ENCODE measurements at regions not wholly inside any gene's neighbourhood (a gene's known extent, or its start where the extent isn't known, plus 50 kb on each side); places are given as distances from the start of the nearest gene placed in this dataset.

- ChIA-PET CTCF (ENCODE audit: low intra/inter-chr PET ratio) (no interaction called here), POLR2A (no interaction called here)
- ATAC-seq (no peak), FAIRE-seq (no peak), DNase-seq (ENCODE audit: extremely low read depth in 1 of 4, low spot score in 3 of 4) (no peak)
- Histone ChIP-seq H3K27ac (ENCODE audit: extremely low read depth, low read depth, low read length) (no peak overlapping the region), H3K9ac (ENCODE audit: insufficient read depth in 1 of 2, low read depth in 2 of 2, low read length in 2 of 2) (no peak overlapping the region), H4K20me1 (replicated peaks; ENCODE audit: control insufficient read depth, insufficient read depth, low read length) (no peaks in the 10 kb centered on the region), H3K4me1 (replicated peaks in 1 of 2; ENCODE audit: control insufficient read depth in 2 of 2, insufficient read depth in 2 of 2, low read length in 2 of 2) (no peaks in the 10 kb centered on the region), H3K36me3 (ENCODE audit: control insufficient read depth, insufficient read depth, low read length) (no peaks in the 10 kb centered on the region), H3K79me2 (ENCODE audit: control insufficient read depth, insufficient read depth, low read length) (no peaks in the 10 kb centered on the region), H3K4me3 (no peak overlapping the region), H3K9me1 (ENCODE audit: control insufficient read depth, insufficient read depth, low read length) (no peaks in the 10 kb centered on the region), H2AFZ (ENCODE audit: low read depth, low read length) (no peak overlapping the region), H3K27me3 (ENCODE audit: control insufficient read depth in 2 of 2, insufficient read depth in 2 of 2, low read length in 2 of 2) (no peaks in the 10 kb centered on the region), H3K9me3 (replicated peaks; ENCODE audit: control insufficient read depth, insufficient read depth, low read depth, low read length) (no peaks in the 10 kb centered on the region), H3K4me2 (ENCODE audit: insufficient read depth, low read length) (no peak overlapping the region)
- no CpG with 5 or more reads among the region's 1 CpG for WGBS (ENCODE audit: insufficient coverage, low coverage, missing lambda C conversion rate)
- no TSS peak for BruUV-seq (replicated peaks)
- intact Hi-C loops (cut with micrococcal nuclease): no loop called here
- in situ Hi-C loops (cut with MboI): no loop called here
- TF ChIP-seq ZNF3 (CRISPR knock-in tag; IDR thresholded peaks at IDR 0.05) (no peak), STAT5A (IDR thresholded peaks at IDR 0.05; ENCODE audit: borderline replicate concordance, low read length) (no peak), EGR1 (conservative IDR thresholded peaks at IDR 0.05) (no peak), ELF1 (tag; IDR thresholded peaks at IDR 0.05) (no peak), CHAMP1 (IDR thresholded peaks at IDR 0.05) (no peak), TSHZ1 (CRISPR knock-in tag; IDR thresholded peaks at IDR 0.05) (no peak), ZFX (CRISPR knock-in tag; IDR thresholded peaks at IDR 0.05) (no peak), AFF4 (CRISPR knock-in tag; IDR thresholded peaks at IDR 0.05) (no peak), HDAC6 (IDR thresholded peaks at IDR 0.05; ENCODE audit: low read depth, low read length) (no peak), SNRNP70 (optimal IDR thresholded peaks at IDR 0.05; ENCODE audit: low read depth, low read length) (no peak), TCF15 (CRISPR knock-in tag; IDR thresholded peaks at IDR 0.05) (no peak), ZNF282 (CRISPR knock-in tag; IDR thresholded peaks at IDR 0.05) (no peak), ZNF57 (CRISPR knock-in tag; IDR thresholded peaks at IDR 0.05) (no peak), ZNF24 (IDR thresholded peaks at IDR 0.05) (no peak), FOXA1 (IDR thresholded peaks at IDR 0.05; ENCODE audit: borderline replicate concordance) (no peak), NUFIP1 (IDR thresholded peaks at IDR 0.05; ENCODE audit: partially characterized antibody) (no peak)
These were observed 1778.5 kb upstream of the ACO1 start for GRCh38 chr9:30605936-30606335.

All from K562 (cell line).